NCI-H345 treated with DMSO at 0.1 percent for 48 hours (cell line): ENCODE measurements at regions not wholly inside any gene's neighbourhood (a gene's known extent, or its start where the extent isn't known, plus 50 kb on each side); places are given as distances from the start of the nearest gene placed in this dataset.

Experiments
- DNase-seq: peaks from one replicate; lab custom pipeline; 2025; ENCODE audit not compliant: unreplicated experiment; lab: John Stamatoyannopoulos, UW

DNA sequence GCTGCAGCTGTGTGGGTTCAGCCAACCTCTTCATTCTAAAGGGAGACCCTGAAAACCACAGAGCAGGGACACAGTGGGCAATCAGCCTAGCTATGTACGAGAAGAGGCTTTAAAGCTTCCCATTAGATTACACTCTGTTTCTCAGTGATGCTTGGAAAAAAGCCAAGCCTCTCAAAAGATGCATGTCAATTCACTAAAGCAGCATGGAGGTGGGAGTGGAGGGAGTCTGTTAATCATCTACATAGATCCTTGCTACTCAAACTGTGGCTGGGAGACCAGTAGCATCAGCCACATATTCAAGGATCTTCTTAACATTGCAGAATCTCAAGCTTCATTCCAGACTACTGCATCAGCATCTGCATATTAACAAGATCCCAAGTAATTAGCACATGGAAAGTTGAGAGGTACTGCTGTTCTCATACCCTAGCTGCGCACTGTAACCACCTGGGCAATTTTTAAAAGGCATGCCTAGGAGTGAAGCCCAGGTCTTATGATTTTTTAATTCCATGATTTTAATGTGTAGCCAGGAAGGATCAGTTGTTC is 305.9 kb downstream of the PMP22 start:
- no peak for DNase-seq

DNA sequence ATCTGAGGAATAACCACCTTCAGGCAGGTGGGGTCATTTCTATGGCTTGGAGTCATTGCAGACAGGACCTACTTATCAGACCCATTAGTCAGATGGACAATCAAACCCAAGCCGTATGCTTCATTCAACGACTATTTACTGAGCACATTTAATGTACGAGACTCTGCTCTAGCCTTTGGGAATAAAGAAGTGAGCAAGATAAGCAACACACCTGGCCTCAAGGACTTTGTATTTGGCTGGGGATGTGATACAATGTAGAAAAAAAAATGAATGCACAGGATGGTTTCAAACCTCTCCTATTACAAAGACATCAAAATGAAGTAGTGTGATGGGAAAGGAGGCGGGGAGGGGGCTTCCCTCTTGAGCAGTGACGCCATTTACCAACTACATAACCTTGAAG is 311.7 kb downstream of the PMP22 start:
- DNase-seq, result no peak

DNA sequence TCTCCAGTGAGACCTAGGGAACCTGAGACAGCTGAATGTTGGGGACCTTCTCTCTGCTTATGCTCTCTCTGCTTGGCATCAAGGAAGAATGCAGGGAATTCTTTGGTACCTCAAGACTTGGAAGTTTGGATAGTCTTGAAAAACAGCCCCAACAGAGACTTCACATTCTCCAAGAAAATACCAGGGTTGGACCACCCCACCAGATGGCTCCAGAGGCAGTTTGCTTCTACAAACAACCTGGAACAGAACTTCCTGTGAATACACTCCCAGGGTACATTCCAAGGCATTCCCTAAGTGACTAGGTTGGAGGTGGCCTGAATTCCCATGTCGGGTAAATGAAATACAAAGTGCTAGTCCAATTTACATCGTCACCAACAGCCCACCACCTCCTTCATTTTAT is 314.4 kb downstream of the PMP22 start:
- no peak for DNase-seq

DNA sequence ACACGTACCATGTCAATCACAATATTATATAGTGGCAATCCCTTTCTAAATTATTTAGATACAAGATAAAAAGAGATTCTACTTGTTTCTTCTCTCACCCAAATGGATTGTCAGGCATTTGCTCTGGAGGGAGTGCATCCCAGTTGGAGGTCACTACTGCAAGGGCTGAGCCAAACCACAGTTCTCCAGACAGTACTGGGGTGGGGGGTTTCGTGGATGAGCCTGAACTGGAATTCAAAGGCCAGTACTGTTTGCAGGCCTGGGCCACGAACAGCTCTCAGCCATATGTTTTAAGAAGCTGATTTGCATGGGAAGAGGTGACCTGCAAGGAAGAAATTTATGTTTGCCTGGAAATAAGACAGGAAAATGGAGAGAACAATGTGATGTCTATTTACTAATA is 314.9 kb downstream of the PMP22 start:
- DNase-seq, result no peak

DNA sequence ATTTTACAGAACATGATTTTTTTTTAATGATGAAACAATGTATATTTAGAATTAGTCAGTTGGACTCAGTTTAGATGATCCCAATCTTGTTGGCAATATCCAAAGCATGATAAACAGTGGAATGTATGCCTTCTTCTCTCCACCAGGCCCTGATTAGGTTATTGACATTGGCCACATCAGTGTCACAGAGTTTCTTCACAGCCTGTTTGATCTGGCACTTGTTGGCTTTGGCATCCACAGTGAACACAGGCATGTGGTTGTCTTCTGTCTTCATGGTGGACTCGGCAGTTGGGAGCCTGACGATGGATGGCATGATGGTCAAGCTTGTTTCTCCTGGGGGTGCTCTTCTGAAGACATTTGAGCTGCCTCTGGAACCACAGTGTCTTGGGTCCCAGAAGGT is 317.5 kb downstream of the PMP22 start:
- DNase-seq, result no peak

DNA sequence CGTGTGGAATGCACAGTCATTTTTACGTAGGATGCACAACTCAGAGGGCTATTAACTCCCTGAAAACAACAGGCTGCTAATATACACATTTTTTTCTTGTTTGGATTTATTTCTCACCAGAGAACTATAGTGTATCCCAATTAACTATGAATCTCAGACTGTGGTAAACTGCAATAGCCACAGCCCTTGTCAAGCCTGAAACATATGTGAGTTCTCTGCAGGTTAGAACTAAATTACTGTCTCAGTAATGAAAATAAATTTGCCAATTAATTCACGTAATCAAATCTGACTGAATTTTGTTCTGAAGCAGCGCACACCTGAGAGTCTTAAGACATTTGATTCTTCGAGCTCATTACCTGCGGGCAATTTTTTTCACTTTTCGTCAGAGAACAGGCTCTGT is 318.6 kb downstream of the PMP22 start:
- no peak for DNase-seq

DNA sequence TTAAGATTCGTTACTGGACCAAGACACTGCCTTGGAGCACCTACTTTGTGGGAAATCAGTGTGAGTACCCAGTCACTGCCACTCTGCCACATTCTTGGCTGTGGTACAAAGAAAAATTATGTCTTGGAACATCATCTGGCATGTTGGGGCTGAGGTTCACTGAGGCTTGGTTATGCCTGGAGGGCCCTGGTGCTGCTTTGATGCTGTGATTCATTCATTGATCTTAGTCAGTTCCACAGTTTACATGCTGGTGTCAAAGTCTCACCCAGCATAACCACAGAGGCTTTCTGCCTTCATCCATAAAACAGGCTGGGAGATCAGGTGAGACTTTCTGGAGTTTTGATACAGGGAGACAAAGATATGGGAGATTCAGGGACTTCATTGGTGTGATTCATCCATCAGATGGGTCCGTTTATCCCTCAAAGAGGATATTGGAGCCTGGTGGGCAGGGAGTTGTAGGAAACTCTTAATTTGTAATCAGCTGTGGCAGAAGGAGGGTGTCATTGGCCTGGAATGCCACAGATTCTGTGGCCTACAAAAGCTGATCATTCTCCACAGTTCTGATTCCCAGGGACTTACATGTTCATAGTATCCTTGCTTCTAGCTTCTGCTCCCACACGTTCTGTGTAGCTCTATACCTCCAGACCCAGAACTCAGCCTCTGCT is 322.5 kb downstream of the PMP22 start:
- no peak for DNase-seq

DNA sequence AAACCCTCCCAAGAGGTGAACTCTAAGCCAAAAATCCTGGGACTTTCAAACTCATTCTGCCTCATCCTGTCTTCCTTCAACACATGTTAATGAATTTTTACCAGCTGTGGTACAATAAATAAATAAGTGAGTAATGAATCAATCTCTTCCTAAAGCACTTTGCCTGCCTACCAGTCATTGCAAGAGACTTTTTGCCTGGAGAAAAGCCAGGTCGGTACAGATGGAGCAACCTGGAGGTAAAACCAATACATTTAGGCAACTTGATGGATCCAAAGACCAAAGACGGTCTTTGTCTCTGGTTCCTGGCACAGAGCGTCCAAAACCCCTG is 324.2 kb downstream of the PMP22 start:
- no peak for DNase-seq

DNA sequence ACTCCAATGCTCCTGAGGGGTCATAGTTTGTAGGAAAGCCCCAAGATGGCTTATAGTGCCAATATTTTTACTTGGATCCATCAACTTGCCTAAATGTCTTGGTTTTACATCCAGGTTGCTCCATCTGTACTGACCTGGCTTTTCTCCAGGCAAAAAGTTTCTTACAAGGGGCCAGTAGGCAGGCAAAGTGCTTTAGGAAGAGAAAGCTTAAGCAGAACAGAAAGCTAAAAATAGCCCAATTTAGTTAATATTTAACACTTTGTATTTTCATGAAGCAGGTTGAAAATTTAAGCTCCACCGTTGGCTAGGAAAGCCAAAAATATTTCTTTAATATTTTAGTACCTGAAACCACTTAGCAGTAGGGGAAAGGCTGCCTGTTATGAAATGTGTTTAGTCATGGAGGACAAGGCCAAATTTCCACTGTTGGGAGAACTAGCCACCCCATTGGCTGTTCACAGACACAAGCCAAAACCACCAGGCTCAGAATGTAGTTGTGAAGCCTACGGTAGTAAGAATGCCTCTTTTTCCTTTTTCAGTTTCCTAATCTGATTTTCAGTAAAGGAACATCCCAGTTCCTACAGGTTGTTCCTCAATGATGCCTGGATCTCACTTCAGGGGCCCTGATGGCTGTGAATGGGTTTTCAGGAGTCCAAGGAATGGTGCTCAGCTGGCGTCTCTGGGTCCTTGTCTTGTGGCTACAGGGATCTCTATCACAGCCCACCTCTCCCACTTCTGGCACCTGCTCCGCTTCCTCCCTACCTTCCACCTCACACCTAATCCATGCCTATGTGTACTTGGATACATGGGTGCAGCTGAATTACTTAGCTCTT is 324.8 kb downstream of the PMP22 start:
- no peak for DNase-seq

DNA sequence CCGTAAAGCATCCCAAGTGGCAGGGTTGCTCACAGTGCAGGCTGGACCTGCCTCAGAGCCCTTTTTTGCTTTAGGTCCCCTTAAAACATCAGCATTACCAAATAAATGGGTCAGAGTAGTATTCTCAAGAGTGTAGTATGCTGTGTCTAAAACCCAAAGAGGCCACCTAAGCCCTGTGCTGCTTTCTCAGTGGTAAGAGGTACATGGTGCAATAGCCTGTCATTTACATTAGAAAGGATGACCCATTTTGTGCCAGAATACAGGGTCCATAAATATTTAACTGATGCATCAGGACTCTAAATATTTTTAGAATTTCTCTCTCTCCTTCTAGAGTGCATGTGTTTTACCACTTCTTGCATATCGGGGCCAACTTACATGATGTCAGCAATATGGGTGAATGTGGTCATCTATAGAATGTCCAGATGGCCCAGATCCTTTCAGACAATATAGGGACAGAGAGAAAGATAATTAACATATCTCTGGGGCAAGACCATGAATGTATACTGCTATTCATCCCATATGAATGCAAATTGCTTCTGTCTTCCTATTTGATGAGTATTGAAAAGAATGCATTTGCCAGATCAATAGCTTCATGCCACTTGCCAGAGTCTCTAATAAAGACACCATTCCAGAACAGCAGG is 329.2 kb downstream of the PMP22 start:
- no peak for DNase-seq

DNA sequence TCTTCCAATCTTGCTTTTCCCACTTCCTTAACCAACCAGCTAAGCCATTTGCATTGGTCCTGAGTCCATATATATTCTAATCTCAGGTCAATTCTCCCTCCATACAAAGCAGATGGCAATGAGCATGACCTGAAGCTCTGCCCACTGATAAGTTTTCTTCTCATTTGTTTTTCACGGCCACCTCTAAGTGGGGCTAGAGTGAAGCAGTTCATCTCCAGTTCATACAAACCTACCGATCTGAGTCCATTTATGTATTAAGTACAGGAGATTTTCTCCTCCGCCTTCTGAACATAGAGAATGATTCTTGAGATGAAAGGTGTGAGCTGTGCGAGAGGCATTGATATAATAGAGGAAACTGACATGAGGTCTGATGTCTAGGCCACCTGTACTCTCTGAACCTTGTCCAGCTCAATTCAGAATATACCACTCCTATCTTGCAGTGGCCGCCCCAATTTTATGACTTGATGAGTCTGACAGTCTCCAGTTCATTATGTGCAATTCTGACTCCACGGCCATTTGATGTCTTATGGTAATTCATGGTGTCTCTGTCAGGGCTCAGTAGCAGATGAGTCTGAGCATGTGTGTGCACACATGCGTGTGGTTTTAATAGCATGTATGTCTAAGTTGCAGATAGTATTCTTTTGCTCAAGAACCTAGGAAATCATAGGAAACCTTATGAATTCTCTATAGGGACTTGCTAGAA is 329.8 kb downstream of the PMP22 start:
- no peak for DNase-seq

DNA sequence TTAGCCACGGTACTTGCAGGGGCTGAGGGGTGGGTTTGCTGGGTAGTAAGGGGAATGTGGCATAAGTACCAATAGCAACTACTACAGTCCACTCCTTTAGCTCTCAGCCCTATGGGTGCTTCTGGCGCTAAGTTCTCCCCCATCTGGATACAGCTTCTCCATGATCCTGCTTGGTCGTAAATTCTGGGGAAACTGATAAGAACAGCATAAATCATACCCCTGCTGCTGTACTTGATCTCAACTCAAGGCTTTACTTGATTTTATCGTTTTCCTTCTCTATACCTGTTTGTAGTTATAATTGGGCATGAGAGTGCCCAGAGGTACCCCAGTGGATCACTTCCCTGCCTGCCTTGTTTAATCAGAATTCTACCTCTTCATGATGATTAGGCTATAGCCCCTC is 331.4 kb downstream of the PMP22 start:
- no peak for DNase-seq

DNA sequence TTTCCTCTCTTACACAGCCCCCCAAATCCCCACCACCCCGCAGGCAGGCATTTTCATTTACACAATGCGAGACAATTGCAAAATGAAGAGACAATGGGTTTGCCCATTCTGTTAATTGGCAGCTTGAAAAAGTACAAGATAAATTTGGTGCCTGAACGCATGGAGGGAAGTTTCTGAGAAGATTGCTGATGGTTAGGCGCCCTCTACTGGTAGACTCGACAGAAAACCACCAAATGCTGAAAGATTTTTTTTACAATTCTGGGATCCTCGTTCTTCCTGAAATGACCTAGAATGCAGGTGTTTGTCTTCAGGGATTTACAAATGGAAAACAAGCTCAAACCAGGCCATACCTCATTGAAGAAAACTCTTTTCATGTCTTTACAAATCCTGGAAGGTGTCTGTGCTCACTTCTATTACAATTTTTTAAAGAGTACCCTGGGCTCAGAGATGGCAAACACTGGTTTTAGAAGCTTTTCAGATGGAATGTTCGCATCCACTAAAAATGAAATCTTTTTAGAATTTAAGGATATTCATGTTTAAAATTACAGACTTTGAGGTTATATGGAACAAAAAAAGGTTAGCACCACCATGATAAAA is 338.5 kb downstream of the PMP22 start:
- peak; percentile 0 for DNase-seq

DNA sequence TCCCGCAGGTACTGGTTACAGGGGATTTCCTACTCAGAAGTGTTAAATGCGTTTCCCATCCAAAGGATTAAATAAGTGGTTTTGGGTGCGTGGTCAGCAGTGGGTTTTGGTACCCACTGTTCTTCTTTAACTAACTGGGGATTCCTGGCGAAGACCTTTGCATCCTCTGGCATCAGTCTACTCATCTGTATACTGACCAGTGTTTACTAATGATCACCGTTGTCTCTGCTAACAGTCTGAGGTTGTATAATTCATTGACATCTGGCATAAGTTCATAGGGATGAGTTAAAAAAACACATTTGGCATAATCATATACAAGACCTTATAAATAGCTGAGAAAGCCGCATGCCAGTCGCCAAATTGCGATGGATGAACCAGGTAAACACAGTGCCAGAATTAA is 339.1 kb downstream of the PMP22 start:
- DNase-seq, result no peak

DNA sequence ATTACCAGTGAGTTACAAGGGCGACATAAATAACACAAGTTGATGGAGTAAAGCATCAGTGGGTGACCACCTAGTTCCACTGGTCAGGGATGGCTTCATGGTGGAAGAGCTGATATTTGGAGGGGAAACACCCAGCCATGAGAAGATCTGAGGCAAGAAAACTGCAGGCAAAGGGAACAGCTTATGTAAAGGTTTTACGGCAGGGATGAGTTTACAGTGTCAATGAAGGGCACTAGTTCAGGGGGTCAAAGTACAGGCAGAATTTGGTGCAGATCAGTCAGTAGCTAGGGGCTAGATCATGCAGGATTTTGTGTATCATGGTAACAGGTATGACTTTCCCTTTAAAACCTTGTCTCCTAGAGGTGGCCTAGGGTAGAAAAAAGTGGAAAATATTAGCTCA is 339.6 kb downstream of the PMP22 start:
- DNase-seq, result no peak

DNA sequence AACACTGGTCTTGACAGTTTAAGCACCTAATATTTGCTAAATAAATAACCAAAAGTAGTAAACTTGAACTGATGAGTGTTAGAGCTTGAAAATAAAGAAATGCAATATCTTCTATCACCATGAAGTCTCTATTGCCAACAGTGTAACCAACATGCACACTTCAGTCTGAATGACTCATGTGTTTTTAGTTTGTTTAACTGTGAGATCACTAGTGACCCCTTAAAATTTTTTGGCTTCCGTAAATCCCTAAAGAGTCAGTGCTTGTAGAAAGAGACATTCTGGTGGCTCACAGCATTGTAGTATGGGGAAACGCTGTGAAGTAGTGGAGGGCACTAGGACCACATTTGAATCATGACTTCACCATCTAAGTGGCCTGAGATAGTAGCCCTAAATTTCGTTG is 341.1 kb downstream of the PMP22 start:
- no peak for DNase-seq

DNA sequence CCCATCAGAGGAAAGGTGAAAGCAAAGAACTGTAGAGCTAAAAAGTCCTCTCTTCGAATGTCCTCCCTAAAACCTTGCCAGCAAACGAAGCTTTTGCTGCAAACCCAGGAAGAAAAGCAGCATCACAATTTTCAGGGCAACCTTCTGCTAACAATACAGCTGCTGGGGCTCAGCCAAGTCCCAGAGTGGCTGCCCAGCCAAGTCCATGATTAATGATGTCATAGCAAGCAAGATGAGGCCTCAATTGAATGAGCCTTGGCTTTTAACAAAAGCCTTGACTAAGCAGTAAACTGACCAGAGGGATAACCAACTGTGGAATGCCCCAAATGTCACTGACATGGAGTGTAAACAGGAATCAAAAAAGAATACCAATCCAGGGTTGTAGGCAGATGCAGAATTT is 342.7 kb downstream of the PMP22 start:
- DNase-seq, result no peak

DNA sequence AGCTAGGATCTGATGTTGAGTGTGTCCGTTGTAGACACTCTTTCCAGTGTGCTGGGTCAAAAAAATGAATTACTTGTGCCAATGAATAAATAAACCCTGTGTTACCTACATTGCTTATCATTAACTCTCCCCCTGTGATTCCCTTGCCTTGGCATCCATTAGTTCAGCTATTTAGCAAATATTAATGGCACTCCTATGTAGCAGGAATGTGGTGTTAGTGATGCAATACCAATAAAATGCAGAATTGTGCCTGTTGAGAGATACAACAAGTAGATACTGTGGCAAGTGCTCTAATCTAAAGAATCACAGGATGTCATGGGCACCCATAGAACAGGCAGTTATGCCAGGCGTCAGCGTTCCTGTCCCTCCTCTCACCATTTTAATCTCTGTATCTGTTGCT is 343.2 kb downstream of the PMP22 start:
- DNase-seq, result no peak

DNA sequence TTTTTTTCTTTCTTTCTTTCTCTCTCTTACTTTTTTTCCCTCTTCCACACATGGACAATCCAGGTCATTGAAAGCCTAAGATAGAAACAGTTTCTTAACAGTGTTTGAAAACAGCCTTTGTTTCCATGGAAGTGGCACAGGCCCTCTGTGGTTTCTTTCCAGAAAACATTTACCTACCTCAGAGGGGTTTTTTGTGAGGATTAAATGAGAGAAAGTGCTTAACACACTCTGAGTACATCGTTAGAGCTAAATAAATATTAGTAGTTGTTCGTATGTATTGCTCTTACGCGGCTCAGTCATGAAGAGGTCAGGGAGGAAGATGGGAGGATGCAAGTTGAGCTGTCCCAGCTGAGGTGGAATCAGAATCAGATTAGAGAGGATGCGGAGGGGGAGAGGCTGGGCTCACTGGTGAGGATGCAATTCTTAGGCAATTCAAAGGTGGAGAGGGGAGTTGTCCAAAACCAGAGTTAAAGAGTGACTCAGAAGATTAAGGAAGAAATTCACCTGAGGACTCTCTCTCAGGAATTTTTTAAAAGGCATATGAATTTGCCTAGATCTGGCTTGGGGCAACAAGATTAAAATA is 345.4 kb downstream of the PMP22 start:
- no peak for DNase-seq

DNA sequence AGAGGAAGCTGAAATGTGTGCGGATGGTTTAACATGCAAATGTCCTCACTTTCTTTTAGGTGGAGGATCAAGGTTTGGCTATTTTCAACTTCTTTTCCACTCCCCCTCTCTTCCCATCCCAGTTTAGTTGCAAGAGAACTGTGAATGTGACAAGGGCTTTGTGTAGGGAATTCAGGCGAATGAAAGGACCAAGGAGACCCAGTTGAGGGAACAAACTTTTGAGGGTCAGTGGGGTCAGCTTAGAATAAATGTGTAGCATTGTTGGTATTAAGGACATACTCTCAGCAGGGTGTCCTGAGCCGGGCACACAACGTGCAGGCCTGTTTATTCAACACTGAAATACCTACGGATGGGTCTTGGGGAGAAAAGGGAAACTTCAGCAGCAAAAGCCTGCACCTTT is 346.0 kb downstream of the PMP22 start:
- DNase-seq, result no peak

DNA sequence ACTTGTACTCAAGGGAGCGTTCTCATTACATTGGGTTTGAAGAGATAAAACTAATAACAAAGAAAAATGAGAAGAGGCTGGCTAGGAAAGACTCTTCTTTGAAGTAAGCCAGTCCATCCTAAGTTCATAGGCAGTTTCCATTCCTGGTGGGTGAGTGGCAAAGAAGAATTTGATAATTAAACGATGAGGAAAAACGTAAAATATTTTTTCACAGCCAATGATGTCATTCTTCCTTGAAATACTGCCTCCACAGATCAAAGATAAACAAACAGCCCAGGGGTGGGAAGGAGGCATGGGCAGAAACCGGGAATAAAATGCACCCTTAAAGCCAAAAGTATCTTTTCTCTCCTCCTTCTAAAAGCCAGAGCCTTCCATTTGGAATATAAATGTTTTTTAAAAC is 346.6 kb downstream of the PMP22 start:
- no peak for DNase-seq
